ENCODE measurements at regions not wholly inside any gene's neighbourhood (a gene's known extent, or its start where the extent isn't known, plus 50 kb on each side); places are given as distances from the start of the nearest gene placed in this dataset.

GRCh38 chr16:54787045-54787444 is 143.6 kb upstream of the IRX5 start:
- no peak for ATAC-seq (ENCODE audit: low read depth in 2 of 2)
- Mint-ChIP-seq H3K4me1 (no peaks in the 10 kb centered on the region), H3K27ac (no peak overlapping the region), H3K4me3 (no peak overlapping the region), H3K36me3 (no peaks in the 10 kb centered on the region), H3K27me3 (no peaks in the 10 kb centered on the region), H3K9me3 (peaks cover 0 to 10% (median 0%) of the 10 kb centered on the region in 7 donors)
- no peak overlapping the region for H3K27ac ChIP-seq (ENCODE audit: insufficient read depth, low read length, poor library complexity, severe bottlenecking)
- no peaks in the 10 kb centered on the region for H3K36me3 ChIP-seq (ENCODE audit: control insufficient read depth, insufficient read depth, low read length)
- no peak overlapping the region for H3K4me3 ChIP-seq (ENCODE audit: low read depth, low read length)
- no peaks in the 10 kb centered on the region for H3K4me1 ChIP-seq (ENCODE audit: control insufficient read depth, insufficient read depth, low read length, poor library complexity, severe bottlenecking)
- no peak for DNase-seq
- H3K27me3 ChIP-seq (ENCODE audit: control insufficient read depth, insufficient read depth, low read length): no peaks in the 10 kb centered on the region
- H3K9me3 ChIP-seq (ENCODE audit: control insufficient read depth in 2 of 2, low read length in 2 of 2): no peaks in the 10 kb centered on the region

- Mint-ChIP-seq H3K9me3 (peaks cover 0 to 13% (median 2%) of the 10 kb centered on the region in 7 donors), H3K27me3 (peaks cover 5% of the 10 kb centered on the region), H3K27ac (no peak overlapping the region), H3K4me1 (no peaks in the 10 kb centered on the region), H3K36me3 (no peaks in the 10 kb centered on the region), H3K4me3 (no peak overlapping the region)
- ATAC-seq (ENCODE audit: low read depth in 2 of 2) (no peak), DNase-seq (no peak)
- Histone ChIP-seq H3K4me1 (ENCODE audit: control insufficient read depth, insufficient read depth, low read length, poor library complexity, severe bottlenecking) (no peaks in the 10 kb centered on the region), H3K4me3 (ENCODE audit: low read depth, low read length) (no peak overlapping the region), H3K36me3 (ENCODE audit: control insufficient read depth, insufficient read depth, low read length) (no peaks in the 10 kb centered on the region), H3K27ac (ENCODE audit: insufficient read depth, low read length, poor library complexity, severe bottlenecking) (no peak overlapping the region), H3K9me3 (ENCODE audit: control insufficient read depth in 2 of 2, low read length in 2 of 2) (no peaks in the 10 kb centered on the region), H3K27me3 (ENCODE audit: control insufficient read depth, insufficient read depth, low read length) (no peaks in the 10 kb centered on the region)
Measured at GRCh38 chr16:54783980-54784379, 146.7 kb upstream of the IRX5 start.

GRCh38 chr16:54783226-54783625 is 147.4 kb upstream of the IRX5 start:
- Mint-ChIP-seq H3K36me3 (no peaks in the 10 kb centered on the region), H3K4me3 (no peak overlapping the region)

GRCh38 chr16:54780266-54780665 is 150.4 kb upstream of the IRX5 start:
- H3K36me3 ChIP-seq (ENCODE audit: control insufficient read depth, insufficient read depth, low read length): no peaks in the 10 kb centered on the region
- Mint-ChIP-seq H3K4me3 (no peak overlapping the region), H3K36me3 (no peaks in the 10 kb centered on the region), H3K27me3 (peaks cover 5% of the 10 kb centered on the region), H3K9me3 (peaks cover 0 to 3% (median 1%) of the 10 kb centered on the region in 7 donors), H3K4me1 (no peaks in the 10 kb centered on the region), H3K27ac (no peak overlapping the region)
- no peaks in the 10 kb centered on the region for H3K9me3 ChIP-seq (ENCODE audit: control insufficient read depth in 2 of 2, low read length in 2 of 2)
- H3K27ac ChIP-seq (ENCODE audit: insufficient read depth, low read length, poor library complexity, severe bottlenecking): no peak overlapping the region
- H3K4me3 ChIP-seq (ENCODE audit: low read depth, low read length): no peak overlapping the region
- no peaks in the 10 kb centered on the region for H3K27me3 ChIP-seq (ENCODE audit: control insufficient read depth, insufficient read depth, low read length)
- H3K4me1 ChIP-seq (ENCODE audit: control insufficient read depth, insufficient read depth, low read length, poor library complexity, severe bottlenecking): no peaks in the 10 kb centered on the region
- DNase-seq (no peak), ATAC-seq (ENCODE audit: low read depth in 2 of 2) (no peak)

More at GRCh38 chr16:54783226-54783625, 147.4 kb upstream of the IRX5 start:
- Mint-ChIP-seq H3K27me3 (peaks cover 5% of the 10 kb centered on the region), H3K4me1 (no peaks in the 10 kb centered on the region), H3K9me3 (peaks cover 0 to 13% (median 2%) of the 10 kb centered on the region in 7 donors), H3K27ac (no peak overlapping the region)
- no peak for DNase-seq
- H3K27ac ChIP-seq (ENCODE audit: insufficient read depth, low read length, poor library complexity, severe bottlenecking): no peak overlapping the region
- H3K36me3 ChIP-seq (ENCODE audit: control insufficient read depth, insufficient read depth, low read length): no peaks in the 10 kb centered on the region
- H3K4me3 ChIP-seq (ENCODE audit: low read depth, low read length): no peak overlapping the region
- no peaks in the 10 kb centered on the region for H3K27me3 ChIP-seq (ENCODE audit: control insufficient read depth, insufficient read depth, low read length)
- no peak for ATAC-seq (ENCODE audit: low read depth in 2 of 2)
- H3K9me3 ChIP-seq (ENCODE audit: control insufficient read depth in 2 of 2, low read length in 2 of 2): no peaks in the 10 kb centered on the region
- H3K4me1 ChIP-seq (ENCODE audit: control insufficient read depth, insufficient read depth, low read length, poor library complexity, severe bottlenecking): no peaks in the 10 kb centered on the region

GRCh38 chr16:54779549-54779948 is 151.1 kb upstream of the IRX5 start:
- DNase-seq: no peak
- Mint-ChIP-seq H3K27me3 (peaks cover 5% of the 10 kb centered on the region), H3K9me3 (peaks cover 0 to 3% (median 1%) of the 10 kb centered on the region in 7 donors), H3K36me3 (no peaks in the 10 kb centered on the region), H3K4me3 (no peak overlapping the region), H3K4me1 (no peaks in the 10 kb centered on the region), H3K27ac (no peak overlapping the region)
- H3K36me3 ChIP-seq (ENCODE audit: control insufficient read depth, insufficient read depth, low read length): no peaks in the 10 kb centered on the region
- no peak overlapping the region for H3K27ac ChIP-seq (ENCODE audit: insufficient read depth, low read length, poor library complexity, severe bottlenecking)
- no peaks in the 10 kb centered on the region for H3K4me1 ChIP-seq (ENCODE audit: control insufficient read depth, insufficient read depth, low read length, poor library complexity, severe bottlenecking)
- ATAC-seq (ENCODE audit: low read depth in 2 of 2): no peak
- no peaks in the 10 kb centered on the region for H3K27me3 ChIP-seq (ENCODE audit: control insufficient read depth, insufficient read depth, low read length)
- H3K9me3 ChIP-seq (ENCODE audit: control insufficient read depth in 2 of 2, low read length in 2 of 2): no peaks in the 10 kb centered on the region
- no peak overlapping the region for H3K4me3 ChIP-seq (ENCODE audit: low read depth, low read length)

GRCh38 chr16:54774768-54775167 is 155.9 kb upstream of the IRX5 start:
- H3K36me3 ChIP-seq (ENCODE audit: control insufficient read depth, insufficient read depth, low read length): no peaks in the 10 kb centered on the region
- Mint-ChIP-seq H3K27me3 (no peaks in the 10 kb centered on the region), H3K36me3 (no peaks in the 10 kb centered on the region), H3K4me3 (no peak overlapping the region), H3K4me1 (no peaks in the 10 kb centered on the region), H3K27ac (no peak overlapping the region), H3K9me3 (peaks cover 0 to 2% (median 0%) of the 10 kb centered on the region in 7 donors)
- DNase-seq (no peak), ATAC-seq (ENCODE audit: low read depth in 2 of 2) (no peak)
- H3K4me3 ChIP-seq (ENCODE audit: low read depth, low read length): no peak overlapping the region
- no peaks in the 10 kb centered on the region for H3K4me1 ChIP-seq (ENCODE audit: control insufficient read depth, insufficient read depth, low read length, poor library complexity, severe bottlenecking)
- no peaks in the 10 kb centered on the region for H3K9me3 ChIP-seq (ENCODE audit: control insufficient read depth in 2 of 2, low read length in 2 of 2)
- H3K27ac ChIP-seq (ENCODE audit: insufficient read depth, low read length, poor library complexity, severe bottlenecking): no peak overlapping the region
- H3K27me3 ChIP-seq (ENCODE audit: control insufficient read depth, insufficient read depth, low read length): no peaks in the 10 kb centered on the region

- no peaks in the 10 kb centered on the region for H3K36me3 ChIP-seq (ENCODE audit: control insufficient read depth, insufficient read depth, low read length)
- ATAC-seq (ENCODE audit: low read depth in 2 of 2) (no peak), DNase-seq (no peak)
- no peak overlapping the region for H3K4me3 Mint-ChIP-seq
- H3K27me3 Mint-ChIP-seq: no peaks in the 10 kb centered on the region
- H3K4me3 ChIP-seq (ENCODE audit: low read depth, low read length): no peak overlapping the region
- no peak overlapping the region for H3K27ac Mint-ChIP-seq
- H3K27ac ChIP-seq (ENCODE audit: insufficient read depth, low read length, poor library complexity, severe bottlenecking): no peak overlapping the region
- H3K27me3 ChIP-seq (ENCODE audit: control insufficient read depth, insufficient read depth, low read length): no peaks in the 10 kb centered on the region
- H3K4me1 Mint-ChIP-seq: no peaks in the 10 kb centered on the region
- no peaks in the 10 kb centered on the region for H3K9me3 ChIP-seq (ENCODE audit: control insufficient read depth in 2 of 2, low read length in 2 of 2)
- H3K4me1 ChIP-seq (ENCODE audit: control insufficient read depth, insufficient read depth, low read length, poor library complexity, severe bottlenecking): no peaks in the 10 kb centered on the region
- no peaks in the 10 kb centered on the region for H3K36me3 Mint-ChIP-seq
- peaks cover 0 to 4% (median 0%) of the 10 kb centered on the region in 7 donors for H3K9me3 Mint-ChIP-seq
Measured at GRCh38 chr16:54772400-54772799, 158.3 kb upstream of the IRX5 start.

GRCh38 chr16:54766355-54766754 is 164.3 kb upstream of the IRX5 start:
- Histone ChIP-seq H3K9me3 (ENCODE audit: control insufficient read depth in 2 of 2, low read length in 2 of 2) (no peaks in the 10 kb centered on the region), H3K4me3 (ENCODE audit: low read depth, low read length) (no peak overlapping the region), H3K36me3 (ENCODE audit: control insufficient read depth, insufficient read depth, low read length) (no peaks in the 10 kb centered on the region), H3K27ac (ENCODE audit: insufficient read depth, low read length, poor library complexity, severe bottlenecking) (no peak overlapping the region), H3K27me3 (ENCODE audit: control insufficient read depth, insufficient read depth, low read length) (no peaks in the 10 kb centered on the region), H3K4me1 (ENCODE audit: control insufficient read depth, insufficient read depth, low read length, poor library complexity, severe bottlenecking) (no peaks in the 10 kb centered on the region)
- no peaks in the 10 kb centered on the region for H3K4me1 Mint-ChIP-seq
- no peaks in the 10 kb centered on the region for H3K27me3 Mint-ChIP-seq
- H3K27ac Mint-ChIP-seq: no peak overlapping the region
- DNase-seq (no peak), ATAC-seq (ENCODE audit: low read depth in 2 of 2) (no peak)
- no peaks in the 10 kb centered on the region for H3K36me3 Mint-ChIP-seq
- H3K9me3 Mint-ChIP-seq: peaks cover 0 to 11% (median 4%) of the 10 kb centered on the region in 7 donors
- no peak overlapping the region for H3K4me3 Mint-ChIP-seq

Data from CD4-positive, CD25-positive, alpha-beta regulatory T cell (primary cell).